Mammary epithelial cell (primary cell): ENCODE measurements at regions not wholly inside any gene's neighbourhood (a gene's known extent, or its start where the extent isn't known, plus 50 kb on each side); places are given as distances from the start of the nearest gene placed in this dataset.

Experiments used
- CTCF ChIP-seq, 2 donors: IDR thresholded peaks in 1 of 2; conservative IDR thresholded peaks in 1 of 2; 2 replicates each; pipeline ENCODE4 v1.5.1; 2011 to 2012; ENCODE audit warnings: inconsistent platforms in 2 of 2, low read length in 2 of 2, mild to moderate bottlenecking in 2 of 2, control low read depth in 1 of 2, low read depth in 1 of 2; ENCODE audit not compliant: insufficient read depth in 1 of 2; ENCODE audit errors: extremely low read depth in 1 of 2
- EZH2 ChIP-seq: IDR thresholded peaks from 2 replicates; pipeline ENCODE4 v1.6.1; 2012; ENCODE audit warnings: low read length, inconsistent platforms, borderline replicate concordance

DNA sequence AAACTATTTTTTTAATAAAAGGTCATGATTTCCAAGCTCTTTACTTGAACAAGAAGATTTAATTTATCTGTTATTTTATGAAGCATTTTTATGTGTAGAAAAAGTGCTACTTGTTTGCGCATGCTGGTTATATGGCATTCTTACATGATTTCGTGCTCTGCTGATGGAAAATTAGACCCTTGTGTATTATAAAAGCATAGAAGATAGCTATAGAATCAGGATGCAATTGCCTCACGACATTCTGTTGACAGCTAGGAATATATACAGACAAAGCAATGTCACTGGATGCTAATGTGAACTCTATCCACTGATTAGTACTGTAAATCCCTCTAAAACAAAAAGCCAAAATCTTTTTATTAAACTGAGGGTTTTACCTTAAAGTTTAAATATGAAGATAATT, 255.9 kb downstream of the MDFIC start:
- TF ChIP-seq CTCF (conservative IDR thresholded peaks at IDR 0.05 in 1 of 2, IDR thresholded peaks at IDR 0.05 in 1 of 2; ENCODE audit: extremely low read depth in 1 of 2, insufficient read depth in 1 of 2, low read depth in 1 of 2, low read length in 2 of 2) (no peak), EZH2 (no peak)
